ACC112 (cell line): ENCODE measurements at regions not wholly inside any gene's neighbourhood (a gene's known extent, or its start where the extent isn't known, plus 50 kb on each side); places are given as distances from the start of the nearest gene placed in this dataset.
"Not testable (repeated sequence)": the region's sequence is repeated elsewhere in the genome, so short reads cannot be mapped to it uniquely, and the experiment has no call there.

Experiments
- H2AFZ ChIP-seq: fragments of 200-600 bp; sonication (generic); one replicate; pipeline ENCODE4 v1.6.0; 2017; ENCODE audit warnings: antibody characterized with exemption, low read length; ENCODE audit not compliant: unreplicated experiment
- H3K27ac ChIP-seq: fragments of 200-600 bp; sonication (generic); 2 replicates; pipeline ENCODE4 v1.5.1; 2014; ENCODE audit warnings: low read depth, mild to moderate bottlenecking, antibody characterized with exemption, low read length, moderate library complexity
- H3K27me3 ChIP-seq: fragments of 200-600 bp; sonication (generic); 2 replicates; pipeline ENCODE4 v1.6.1; 2014; ENCODE audit warnings: mild to moderate bottlenecking, antibody characterized with exemption, low read length, moderate library complexity, mixed read lengths; ENCODE audit not compliant: insufficient read depth
- H3K36me3 ChIP-seq: fragments of 200-600 bp; sonication (generic); 2 replicates; pipeline ENCODE4 v1.6.1; 2016; ENCODE audit warnings: mild to moderate bottlenecking, antibody characterized with exemption, low read length, moderate library complexity, mixed read lengths; ENCODE audit not compliant: insufficient read depth
- H3K4me1 ChIP-seq: fragments of 200-600 bp; sonication (generic); one replicate; pipeline ENCODE4 v1.6.1; 2016; ENCODE audit warnings: low read length, mixed read lengths; ENCODE audit not compliant: insufficient read depth, unreplicated experiment, control insufficient read depth
- H3K4me3 ChIP-seq: fragments of 200-600 bp; sonication (generic); 2 replicates; pipeline ENCODE4 v1.5.1; 2014; ENCODE audit warnings: mild to moderate bottlenecking, low read depth, low read length
- H3K79me2 ChIP-seq: fragments of 200-600 bp; sonication (generic); one replicate; pipeline ENCODE4 v1.6.0; 2016; ENCODE audit warnings: low read length; ENCODE audit not compliant: control insufficient read depth, unreplicated experiment, insufficient read depth

- no peaks in the 10 kb centered on the region for H3K79me2 ChIP-seq
- no peaks in the 10 kb centered on the region for H3K36me3 ChIP-seq
- H3K4me1 ChIP-seq = no peaks in the 10 kb centered on the region
- H3K27me3 ChIP-seq = peaks cover 79% of the 10 kb centered on the region
- H3K27ac ChIP-seq = no peak overlapping the region
- H2AFZ ChIP-seq = no peak overlapping the region
- H3K4me3 ChIP-seq = no peak overlapping the region
Measured at GRCh38 chr16:48035142-48035541, 120.7 kb downstream of the ABCC12 start.

- Histone ChIP-seq H3K4me1 (no peaks in the 10 kb centered on the region), H3K27me3 (peaks cover 67% of the 10 kb centered on the region), H3K4me3 (no peak overlapping the region), H3K79me2 (no peaks in the 10 kb centered on the region), H2AFZ (no peak overlapping the region), H3K27ac (no peak overlapping the region), H3K36me3 (no peaks in the 10 kb centered on the region)
Measured at GRCh38 chr16:48030926-48031325, 124.9 kb downstream of the ABCC12 start.

GRCh38 chr16:48029768-48030167, 126.0 kb downstream of the ABCC12 start:
- Histone ChIP-seq H3K27ac (no peak overlapping the region), H3K27me3 (peaks cover 69% of the 10 kb centered on the region), H3K79me2 (no peaks in the 10 kb centered on the region), H3K4me1 (no peaks in the 10 kb centered on the region), H3K36me3 (no peaks in the 10 kb centered on the region), H3K4me3 (no peak overlapping the region), H2AFZ (no peak overlapping the region)

- H3K27me3 ChIP-seq = peaks cover 71% of the 10 kb centered on the region
- H3K4me1 ChIP-seq = no peaks in the 10 kb centered on the region
- no peak overlapping the region for H3K4me3 ChIP-seq
- no peak overlapping the region for H3K27ac ChIP-seq
- H3K79me2 ChIP-seq = no peaks in the 10 kb centered on the region
- H2AFZ ChIP-seq = no peak overlapping the region
- H3K36me3 ChIP-seq = no peaks in the 10 kb centered on the region
Measured at GRCh38 chr16:48025359-48025758, 130.4 kb downstream of the ABCC12 start.

- Histone ChIP-seq H2AFZ (no peak overlapping the region), H3K27me3 (peaks cover 63% of the 10 kb centered on the region), H3K4me1 (no peaks in the 10 kb centered on the region), H3K4me3 (no peak overlapping the region), H3K36me3 (no peaks in the 10 kb centered on the region), H3K79me2 (no peaks in the 10 kb centered on the region), H3K27ac (no peak overlapping the region)
Measured at GRCh38 chr16:48024042-48024441, 131.8 kb downstream of the ABCC12 start.

- H3K4me3 ChIP-seq = no peak overlapping the region
- peaks cover 49% of the 10 kb centered on the region for H3K27me3 ChIP-seq
- no peak overlapping the region for H3K27ac ChIP-seq
- no peaks in the 10 kb centered on the region for H3K36me3 ChIP-seq
- no peak overlapping the region for H2AFZ ChIP-seq
- H3K79me2 ChIP-seq = no peaks in the 10 kb centered on the region
- no peaks in the 10 kb centered on the region for H3K4me1 ChIP-seq
Measured at GRCh38 chr16:48022496-48022895, 133.3 kb downstream of the ABCC12 start.

GRCh38 chr16:48020617-48021016, 135.2 kb downstream of the ABCC12 start:
- H3K36me3 ChIP-seq, H3K4me1 ChIP-seq, H3K79me2 ChIP-seq: not testable (repeated sequence)

GRCh38 chr16:48014349-48015135, 141.3 kb downstream of the ABCC12 start:
- H2AFZ ChIP-seq = no peak overlapping the region
- no peak overlapping the region for H3K4me3 ChIP-seq
- no peaks in the 10 kb centered on the region for H3K79me2 ChIP-seq
- H3K27ac ChIP-seq = no peak overlapping the region
- H3K4me1 ChIP-seq = no peaks in the 10 kb centered on the region
- H3K27me3 ChIP-seq = peaks cover 24% of the 10 kb centered on the region; the same call in 1 of the 2 replicates
- no peaks in the 10 kb centered on the region for H3K36me3 ChIP-seq

More at GRCh38 chr16:48020617-48021016, 135.2 kb downstream of the ABCC12 start:
- not testable (repeated sequence) for H3K27ac ChIP-seq, H2AFZ ChIP-seq, H3K4me3 ChIP-seq
- H3K27me3 ChIP-seq = peaks cover 39% of the 10 kb centered on the region

GRCh38 chr16:48013491-48013901, 142.3 kb downstream of the ABCC12 start:
- Histone ChIP-seq H3K4me1 (no peaks in the 10 kb centered on the region), H3K27me3 (peaks cover 32% of the 10 kb centered on the region; the same call in 1 of the 2 replicates)

GRCh38 chr16:48011878-48012658, 143.7 kb downstream of the ABCC12 start:
- H2AFZ ChIP-seq = no peak overlapping the region
- H3K4me1 ChIP-seq = no peaks in the 10 kb centered on the region
- no peaks in the 10 kb centered on the region for H3K36me3 ChIP-seq
- no peak overlapping the region for H3K4me3 ChIP-seq
- no peak overlapping the region for H3K27ac ChIP-seq
- H3K79me2 ChIP-seq = no peaks in the 10 kb centered on the region
- H3K27me3 ChIP-seq = peaks cover 36% of the 10 kb centered on the region

More at GRCh38 chr16:48013491-48013901, 142.3 kb downstream of the ABCC12 start:
- no peak overlapping the region for H3K4me3 ChIP-seq
- no peaks in the 10 kb centered on the region for H3K79me2 ChIP-seq
- no peak overlapping the region for H3K27ac ChIP-seq
- H2AFZ ChIP-seq = no peak overlapping the region
- no peaks in the 10 kb centered on the region for H3K36me3 ChIP-seq
